ENCODE measurements at regions not wholly inside any gene's neighbourhood (a gene's known extent, or its start where the extent isn't known, plus 50 kb on each side); places are given as distances from the start of the nearest gene placed in this dataset.

- no TSS peak for BruUV-seq (replicated peaks)
- H3K27ac ChIP-seq (ENCODE audit: low read length) = no peak overlapping the region
- no peak for TF ChIP-seq REST (IDR thresholded peaks at IDR 0.05; ENCODE audit: insufficient read depth in 1 of 2, low read depth in 2 of 2, low read length in 1 of 2)
- TF ChIP-seq TCF7L2 (IDR thresholded peaks at IDR 0.05; ENCODE audit: low read depth, low read length) = no peak
- no peak for TF ChIP-seq SIN3A (IDR thresholded peaks at IDR 0.05; ENCODE audit: borderline replicate concordance, insufficient read depth, low read depth, low read length)
- TF ChIP-seq, protein P1, sequence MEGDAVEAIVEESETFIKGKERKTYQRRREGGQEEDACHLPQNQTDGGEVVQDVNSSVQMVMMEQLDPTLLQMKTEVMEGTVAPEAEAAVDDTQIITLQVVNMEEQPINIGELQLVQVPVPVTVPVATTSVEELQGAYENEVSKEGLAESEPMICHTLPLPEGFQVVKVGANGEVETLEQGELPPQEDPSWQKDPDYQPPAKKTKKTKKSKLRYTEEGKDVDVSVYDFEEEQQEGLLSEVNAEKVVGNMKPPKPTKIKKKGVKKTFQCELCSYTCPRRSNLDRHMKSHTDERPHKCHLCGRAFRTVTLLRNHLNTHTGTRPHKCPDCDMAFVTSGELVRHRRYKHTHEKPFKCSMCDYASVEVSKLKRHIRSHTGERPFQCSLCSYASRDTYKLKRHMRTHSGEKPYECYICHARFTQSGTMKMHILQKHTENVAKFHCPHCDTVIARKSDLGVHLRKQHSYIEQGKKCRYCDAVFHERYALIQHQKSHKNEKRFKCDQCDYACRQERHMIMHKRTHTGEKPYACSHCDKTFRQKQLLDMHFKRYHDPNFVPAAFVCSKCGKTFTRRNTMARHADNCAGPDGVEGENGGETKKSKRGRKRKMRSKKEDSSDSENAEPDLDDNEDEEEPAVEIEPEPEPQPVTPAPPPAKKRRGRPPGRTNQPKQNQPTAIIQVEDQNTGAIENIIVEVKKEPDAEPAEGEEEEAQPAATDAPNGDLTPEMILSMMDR (IDR thresholded peaks at IDR 0.05) = no peak
- no peak for TF ChIP-seq POLR2AphosphoS5 (IDR thresholded peaks at IDR 0.05; ENCODE audit: low read depth, low read length)
- ChIA-PET POLR2A (no interaction called here), CTCF (no interaction called here)
- H3K36me3 ChIP-seq (ENCODE audit: control insufficient read depth, insufficient read depth, low read length) = no peaks in the 10 kb centered on the region
- H3K9me3 ChIP-seq (ENCODE audit: control insufficient read depth, insufficient read depth, low read depth, low read length) = no peaks in the 10 kb centered on the region
- H3K4me1 ChIP-seq (ENCODE audit: control insufficient read depth, insufficient read depth, low read length) = no peaks in the 10 kb centered on the region
- no peaks in the 10 kb centered on the region; the same call in 1 of the 2 replicates for H3K27me3 ChIP-seq (ENCODE audit: control insufficient read depth, insufficient read depth, low read length)
- DNase-seq (ENCODE audit: low read depth, low spot score) (no peak), ATAC-seq (no peak)
- in situ Hi-C loops (cut with HindIII; ENCODE audit: low pct_unique_long_range_greater_than_20kb, low sequenced_read_pairs) (no loop called here), intact Hi-C loops (cut with micrococcal nuclease; ENCODE audit: unreplicated experiment) (no loop called here)
- no peak overlapping the region for H3K4me3 ChIP-seq (ENCODE audit: low read depth in 2 of 2, low read length in 2 of 2)
Measured at GRCh38 chr2:216576616-216577015, 56.6 kb upstream of the IGFBP2 start.

GRCh38 chr2:216578325-216578724 lies 54.9 kb upstream of the IGFBP2 start:
- ATAC-seq (no peak), DNase-seq (ENCODE audit: low read depth, low spot score) (no peak)
- TF ChIP-seq POLR2AphosphoS5 (IDR thresholded peaks at IDR 0.05; ENCODE audit: low read depth, low read length) = no peak
- no peak for TF ChIP-seq TCF7L2 (IDR thresholded peaks at IDR 0.05; ENCODE audit: low read depth, low read length)
- TF ChIP-seq REST (IDR thresholded peaks at IDR 0.05; ENCODE audit: insufficient read depth in 1 of 2, low read depth in 2 of 2, low read length in 1 of 2) = no peak
- TF ChIP-seq, protein P1 (IDR thresholded peaks at IDR 0.05) = no peak
- no peak for TF ChIP-seq SIN3A (IDR thresholded peaks at IDR 0.05; ENCODE audit: borderline replicate concordance, insufficient read depth, low read depth, low read length)
- ChIA-PET CTCF (no interaction called here), POLR2A (no interaction called here)
- Histone ChIP-seq H3K9me3 (ENCODE audit: control insufficient read depth, insufficient read depth, low read depth, low read length) (no peaks in the 10 kb centered on the region), H3K27ac (ENCODE audit: low read length) (no peak overlapping the region), H3K27me3 (ENCODE audit: control insufficient read depth, insufficient read depth, low read length) (no peaks in the 10 kb centered on the region; the same call in 1 of the 2 replicates), H3K4me1 (ENCODE audit: control insufficient read depth, insufficient read depth, low read length) (no peaks in the 10 kb centered on the region), H3K36me3 (ENCODE audit: control insufficient read depth, insufficient read depth, low read length) (no peaks in the 10 kb centered on the region), H3K4me3 (ENCODE audit: low read depth in 2 of 2, low read length in 2 of 2) (no peak overlapping the region)
- no TSS peak for BruUV-seq (replicated peaks)
- in situ Hi-C loops (cut with HindIII; ENCODE audit: low pct_unique_long_range_greater_than_20kb, low sequenced_read_pairs) = no loop called here
- intact Hi-C loops (cut with micrococcal nuclease; ENCODE audit: unreplicated experiment) = no loop called here
